A673 (cell line): ENCODE measurements at regions not wholly inside any gene's neighbourhood (a gene's known extent, or its start where the extent isn't known, plus 50 kb on each side); places are given as distances from the start of the nearest gene placed in this dataset.

Source experiments
- EZH2 ChIP-seq: fragments of 200-600 bp; sonication (generic); IDR thresholded peaks from 2 replicates; pipeline ENCODE4 v1.6.1; 2017; ENCODE audit warnings: borderline replicate concordance, low read depth, mild to moderate bottlenecking, mixed read lengths, antibody characterized with exemption, low read length; ENCODE audit not compliant: poor library complexity, severe bottlenecking
- TF ChIP-seq, protein P1 (sequence below): fragments of 300-800, 200-600 bp; sonication (generic); conservative IDR thresholded peaks from 2 replicates; pipeline ENCODE4 v1.5.1; 2017; ENCODE audit warnings: low read depth, mild to moderate bottlenecking, antibody characterized with exemption, low read length, moderate library complexity, mixed read lengths

DNA sequence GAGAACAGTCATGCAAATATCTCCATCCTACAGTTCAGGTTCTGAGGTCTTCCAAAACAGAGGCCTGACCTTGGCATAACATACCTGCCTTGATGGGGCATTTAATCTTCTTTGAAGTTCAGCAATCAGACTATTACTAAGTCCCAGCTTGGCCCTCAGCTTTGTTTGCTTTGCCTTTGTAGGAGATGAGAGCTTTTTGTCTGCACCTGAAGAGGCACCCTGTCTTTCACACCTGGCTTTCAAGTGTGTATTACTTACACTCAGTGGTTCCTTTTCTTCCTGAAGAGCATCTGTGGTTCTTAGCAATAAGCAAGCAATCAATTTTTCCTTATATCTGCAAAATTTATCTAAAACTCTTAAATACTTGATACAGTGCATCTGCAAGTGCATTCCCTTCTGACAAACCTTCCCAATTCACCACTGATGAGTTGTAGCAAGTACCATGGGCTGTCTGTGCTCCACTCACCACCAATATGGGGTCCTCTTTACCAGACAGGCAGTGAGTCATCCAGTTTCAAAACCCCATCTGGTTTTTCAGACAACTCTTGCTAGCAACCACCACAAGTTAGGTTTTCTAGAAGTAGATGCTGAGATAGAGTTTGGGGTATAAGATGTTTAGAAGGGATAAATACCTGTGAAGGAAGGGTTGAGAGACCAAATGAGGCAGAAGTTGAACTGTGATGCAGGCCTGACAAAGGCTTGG lies 100.2 kb downstream of the HINT1 start:
- TF ChIP-seq, protein P1, sequence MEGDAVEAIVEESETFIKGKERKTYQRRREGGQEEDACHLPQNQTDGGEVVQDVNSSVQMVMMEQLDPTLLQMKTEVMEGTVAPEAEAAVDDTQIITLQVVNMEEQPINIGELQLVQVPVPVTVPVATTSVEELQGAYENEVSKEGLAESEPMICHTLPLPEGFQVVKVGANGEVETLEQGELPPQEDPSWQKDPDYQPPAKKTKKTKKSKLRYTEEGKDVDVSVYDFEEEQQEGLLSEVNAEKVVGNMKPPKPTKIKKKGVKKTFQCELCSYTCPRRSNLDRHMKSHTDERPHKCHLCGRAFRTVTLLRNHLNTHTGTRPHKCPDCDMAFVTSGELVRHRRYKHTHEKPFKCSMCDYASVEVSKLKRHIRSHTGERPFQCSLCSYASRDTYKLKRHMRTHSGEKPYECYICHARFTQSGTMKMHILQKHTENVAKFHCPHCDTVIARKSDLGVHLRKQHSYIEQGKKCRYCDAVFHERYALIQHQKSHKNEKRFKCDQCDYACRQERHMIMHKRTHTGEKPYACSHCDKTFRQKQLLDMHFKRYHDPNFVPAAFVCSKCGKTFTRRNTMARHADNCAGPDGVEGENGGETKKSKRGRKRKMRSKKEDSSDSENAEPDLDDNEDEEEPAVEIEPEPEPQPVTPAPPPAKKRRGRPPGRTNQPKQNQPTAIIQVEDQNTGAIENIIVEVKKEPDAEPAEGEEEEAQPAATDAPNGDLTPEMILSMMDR = no peak
- no peak for TF ChIP-seq EZH2
